ENCODE measurements at regions not wholly inside any gene's neighbourhood (a gene's known extent, or its start where the extent isn't known, plus 50 kb on each side); places are given as distances from the start of the nearest gene placed in this dataset.

DNA sequence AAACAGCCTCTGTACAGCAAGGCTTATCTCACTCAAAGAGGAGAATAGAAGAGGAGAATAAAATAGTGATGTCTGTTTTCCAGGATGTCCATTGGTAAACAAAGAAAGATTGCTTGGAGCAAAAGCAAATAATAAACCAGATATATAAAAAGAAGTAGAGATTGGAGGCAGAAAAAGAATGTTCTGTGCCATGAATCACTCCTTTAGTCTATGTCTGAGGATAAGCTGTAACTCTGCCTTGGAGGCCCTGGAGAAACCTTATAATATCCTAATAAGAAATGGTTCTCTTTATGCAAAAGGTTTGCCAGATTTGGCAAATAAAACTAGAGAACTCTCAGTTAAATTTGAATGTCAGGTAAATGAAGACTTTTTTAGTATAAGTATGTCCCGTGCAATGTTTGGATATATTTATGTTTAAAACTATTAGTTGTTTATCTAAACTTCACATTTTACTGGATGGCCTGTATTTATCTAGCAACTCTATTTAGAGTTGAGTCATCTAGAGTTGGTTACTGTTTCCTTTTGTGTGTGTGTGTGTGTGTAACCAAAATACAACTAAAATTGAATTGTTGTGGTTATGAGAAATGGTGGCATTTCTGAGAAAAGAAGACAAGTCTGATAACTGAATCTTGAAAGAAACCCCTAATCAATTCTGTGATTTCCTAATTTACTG is 510.3 kb upstream of the SETBP1 start:
- DNase-seq = no peak

DNA sequence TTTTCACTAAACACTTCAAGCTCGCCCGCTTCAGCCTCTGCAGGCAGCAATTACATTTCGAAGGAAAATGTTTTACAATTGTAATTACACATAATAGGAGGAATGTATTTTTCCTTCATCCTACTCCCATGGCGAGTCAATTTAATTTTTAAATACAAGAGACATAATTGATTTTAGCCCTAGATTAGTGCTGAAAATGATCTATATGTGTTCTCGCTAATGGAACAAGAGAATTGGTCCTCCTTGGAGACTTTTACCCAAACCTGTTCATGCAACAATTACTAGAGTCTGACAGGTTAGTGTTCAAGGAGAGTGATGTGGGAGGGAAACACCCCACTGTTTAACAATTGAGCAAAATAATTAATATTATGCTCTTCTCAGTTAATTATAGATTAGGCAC is 509.4 kb upstream of the SETBP1 start:
- no peak for DNase-seq

- DNase-seq = no peak
These were observed 504.8 kb upstream of the SETBP1 start for GRCh38 chr18:44175891-44176290.

GRCh38 chr18:44178476-44178875 is 502.2 kb upstream of the SETBP1 start:
- no peak for DNase-seq

DNA sequence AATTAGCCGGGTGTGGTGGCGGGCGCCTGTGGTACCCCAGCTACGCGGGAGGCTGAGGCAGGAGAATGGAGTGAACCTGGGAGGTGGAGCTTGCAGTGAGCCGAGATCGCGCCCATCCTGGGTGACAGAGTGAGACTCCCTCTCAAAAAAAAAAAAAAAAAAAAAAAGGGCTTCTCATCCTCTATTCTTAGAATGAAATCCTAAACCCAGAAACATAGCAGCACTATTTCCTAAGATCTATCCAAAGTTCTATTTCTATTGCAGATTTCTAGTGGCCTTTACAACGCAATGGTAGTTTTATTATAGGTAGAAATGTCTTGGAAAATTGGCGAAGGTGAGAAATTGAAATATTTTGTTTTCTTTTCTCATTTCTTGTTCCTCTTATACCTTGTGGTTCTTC is 501.0 kb upstream of the SETBP1 start:
- no peak for DNase-seq

GRCh38 chr18:44180683-44181082 is 500.0 kb upstream of the SETBP1 start:
- no peak for DNase-seq

- no peak for DNase-seq
These were observed 498.5 kb upstream of the SETBP1 start for GRCh38 chr18:44181951-44182747.

DNA sequence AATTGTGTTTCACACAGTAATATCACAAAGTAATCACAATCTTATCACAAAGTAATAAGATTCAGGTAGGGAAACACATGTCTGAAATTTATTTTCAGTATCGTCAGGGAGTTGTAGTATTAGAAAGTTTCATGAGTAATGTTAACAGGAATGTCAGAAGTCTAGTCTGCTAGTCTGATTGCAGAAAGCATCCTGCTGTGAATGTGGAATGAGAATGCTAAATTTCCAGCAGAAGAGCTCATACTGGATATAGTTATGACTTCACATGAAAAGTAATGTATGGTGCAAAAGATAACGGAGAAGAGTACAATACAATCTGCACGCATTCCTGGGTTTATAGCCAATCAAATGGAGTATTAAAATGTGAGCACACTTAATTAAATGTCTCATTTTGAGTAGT is 494.7 kb upstream of the SETBP1 start:
- no peak for DNase-seq

DNA sequence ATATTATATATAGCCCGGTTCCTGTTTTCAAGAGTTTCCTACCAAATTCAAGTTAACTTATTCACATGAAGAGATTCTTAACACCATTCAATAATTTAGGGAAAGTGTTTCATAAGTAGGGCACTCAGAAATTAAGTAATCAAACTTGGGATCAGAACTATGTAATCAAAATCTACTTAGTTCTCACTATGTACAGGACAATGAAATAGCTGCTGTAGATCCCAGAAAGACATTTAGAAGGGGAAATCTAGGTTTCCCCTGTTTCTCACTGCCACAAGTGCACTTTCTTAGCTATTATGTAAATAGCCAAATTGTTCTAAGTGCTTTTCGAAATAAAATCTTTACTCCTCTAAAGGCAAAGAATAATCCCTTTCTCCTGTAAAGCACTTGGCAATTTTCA is 493.6 kb upstream of the SETBP1 start:
- DNase-seq = no peak

- no peak for DNase-seq
These were observed 485.1 kb upstream of the SETBP1 start for GRCh38 chr18:44195394-44196140.

- no peak for DNase-seq
These were observed 482.7 kb upstream of the SETBP1 start for GRCh38 chr18:44197832-44198611.

- no peak for DNase-seq
These were observed 481.9 kb upstream of the SETBP1 start for GRCh38 chr18:44198612-44199284.

GRCh38 chr18:44213293-44213692 is 467.4 kb upstream of the SETBP1 start:
- no peak for DNase-seq

DNA sequence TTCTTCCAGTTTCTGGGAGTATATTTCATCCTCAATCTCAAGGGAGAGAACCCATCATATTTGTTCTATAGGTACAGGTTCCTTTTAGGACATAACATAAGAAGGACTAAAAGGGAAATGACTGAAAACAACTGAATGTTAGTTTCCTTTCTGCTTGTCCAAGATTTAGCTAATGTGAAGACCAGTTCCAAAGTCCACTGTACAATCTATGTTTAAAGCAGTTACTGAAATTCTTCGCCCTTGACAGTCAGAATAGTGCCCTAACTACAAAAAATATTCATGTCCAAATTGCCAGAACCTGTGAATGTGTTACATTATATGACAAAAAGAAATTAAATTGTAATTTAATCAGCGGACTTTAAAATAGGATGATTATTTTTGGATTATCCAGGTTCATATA is 466.3 kb upstream of the SETBP1 start:
- no peak for DNase-seq

DNA sequence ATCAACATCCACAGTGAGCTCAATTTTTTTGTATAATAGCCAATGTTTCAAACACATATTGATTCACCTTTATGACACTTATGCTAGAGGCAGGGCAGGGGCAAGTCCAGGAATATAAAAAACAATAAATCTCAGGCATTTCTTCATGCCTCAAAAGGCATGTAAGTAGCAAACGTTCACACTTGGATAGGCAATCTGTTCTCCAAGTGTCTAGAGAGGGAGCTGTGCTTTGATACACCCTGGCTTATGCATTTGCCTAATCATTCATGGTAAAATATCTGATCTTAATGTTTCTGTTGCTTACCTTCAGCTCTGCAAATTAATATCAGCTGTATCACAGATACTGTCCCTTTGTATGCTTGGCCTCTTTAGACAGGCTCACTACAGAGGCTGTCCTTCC is 464.5 kb upstream of the SETBP1 start:
- no peak for DNase-seq

GRCh38 chr18:44227501-44227900 is 453.2 kb upstream of the SETBP1 start:
- no peak for DNase-seq

DNA sequence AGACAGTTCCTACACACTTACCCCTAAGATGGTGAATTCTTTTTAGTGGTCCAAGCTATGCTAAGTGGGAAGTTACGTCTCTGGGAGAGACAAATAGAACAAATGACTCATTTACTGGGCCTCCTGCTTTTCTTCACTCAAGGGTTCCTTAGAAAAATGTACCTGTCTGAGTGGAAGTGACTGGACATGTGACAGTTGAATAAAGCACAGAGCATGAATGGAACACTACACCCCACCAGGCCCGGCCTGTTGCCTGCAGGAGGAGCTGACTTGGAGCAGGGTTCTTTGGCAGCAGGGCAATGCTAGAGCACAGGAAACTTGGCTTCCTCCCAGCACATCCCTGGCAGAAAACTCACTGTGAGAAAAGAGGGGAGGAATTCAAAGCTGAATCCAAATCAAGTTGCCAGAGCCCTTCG is 451.0 kb upstream of the SETBP1 start:
- no peak for DNase-seq

DNA sequence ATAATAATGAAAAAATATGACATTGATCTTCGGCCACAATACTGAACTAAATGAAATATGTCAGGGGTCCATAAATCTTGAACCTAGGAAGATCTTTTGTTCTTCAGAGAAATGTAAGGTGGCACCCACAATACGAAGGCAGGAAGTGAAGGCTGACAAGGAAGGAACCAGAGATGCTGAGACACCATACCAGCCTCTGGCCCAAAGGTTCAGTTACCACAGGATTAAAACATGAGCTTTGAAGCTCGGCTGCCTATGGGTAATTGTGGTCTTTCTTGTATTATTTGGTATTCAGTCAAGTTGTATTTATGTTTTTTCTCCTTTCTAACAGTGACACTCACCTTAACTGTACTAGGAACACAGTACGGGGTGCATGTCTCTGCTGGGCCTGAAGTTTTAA is 448.8 kb upstream of the SETBP1 start:
- no peak for DNase-seq

GRCh38 chr18:44232500-44232899 is 448.2 kb upstream of the SETBP1 start:
- DNase-seq = no peak

- DNase-seq = no peak
These were observed 442.2 kb upstream of the SETBP1 start for GRCh38 chr18:44238454-44238853.

GRCh38 chr18:44238911-44239310 is 441.8 kb upstream of the SETBP1 start:
- no peak for DNase-seq

- DNase-seq = no peak
These were observed 439.7 kb upstream of the SETBP1 start for GRCh38 chr18:44241020-44241419.

GRCh38 chr18:44245019-44245418 is 435.7 kb upstream of the SETBP1 start:
- no peak for DNase-seq
